CD14-positive monocyte (primary cell): ENCODE measurements at regions not wholly inside any gene's neighbourhood (a gene's known extent, or its start where the extent isn't known, plus 50 kb on each side); places are given as distances from the start of the nearest gene placed in this dataset.

Source experiments
- DNase-seq, 3 donors: peaks; one replicate each; pipeline ENCODE4 v3.0.0-alpha.2; 2011 to 2022
- H2AFZ ChIP-seq: 2 replicates; pipeline ENCODE4 v1.6.0; 2012; ENCODE audit warnings: mild to moderate bottlenecking, low read depth, low read length, inconsistent platforms; ENCODE audit not compliant: insufficient read depth, poor library complexity, severe bottlenecking
- H3K27ac ChIP-seq, 2 donors: 1 replicate in 1 of 2; 2 replicates in 1 of 2; pipeline ENCODE4 v1.5.1; 2012 to 2013; ENCODE audit warnings: low read length in 2 of 2, control low read depth in 1 of 2, inconsistent platforms in 1 of 2, low read depth in 1 of 2, mild to moderate bottlenecking in 1 of 2
- H3K27me3 ChIP-seq, 2 donors: one replicate each; pipeline versions ENCODE4 v1.6.0 to v1.6.1; 2011 to 2013; ENCODE audit warnings: low read length in 2 of 2; ENCODE audit not compliant: control insufficient read depth in 2 of 2, insufficient read depth in 2 of 2
- H3K36me3 ChIP-seq, 2 donors: replicated peaks in 1 of 2; 1 replicate in 1 of 2; 2 replicates in 1 of 2; pipeline versions ENCODE4 v1.5.1 to v1.6.1; 2012 to 2013; ENCODE audit warnings: low read length in 2 of 2, control low read depth in 1 of 2, inconsistent platforms in 1 of 2, mild to moderate bottlenecking in 1 of 2; ENCODE audit not compliant: insufficient read depth in 2 of 2, control insufficient read depth in 1 of 2
- H3K4me1 ChIP-seq, 2 donors: 1 replicate in 1 of 2; 2 replicates in 1 of 2; pipeline versions ENCODE4 v1.5.1 to v1.6.1; 2012 to 2013; ENCODE audit warnings: low read length in 2 of 2, control low read depth in 1 of 2, inconsistent platforms in 1 of 2, mild to moderate bottlenecking in 1 of 2, moderate library complexity in 1 of 2; ENCODE audit not compliant: insufficient read depth in 2 of 2, control insufficient read depth in 1 of 2
- H3K4me2 ChIP-seq: replicated peaks from 2 replicates; pipeline ENCODE3; 2012; ENCODE audit warnings: low read length, moderate library complexity, mild to moderate bottlenecking; ENCODE audit not compliant: poor library complexity, severe bottlenecking; ENCODE audit errors: extremely low read depth
- H3K4me3 ChIP-seq, 3 experiments: fragments of 200-600 bp in 1 of 3; sonication (generic) in 1 of 3; replicated peaks in 1 of 3; 1 replicate in 2 of 3; 2 replicates in 1 of 3; pipeline ENCODE4 v1.5.1; 2011 to 2013; ENCODE audit warnings: low read length in 3 of 3, mild to moderate bottlenecking in 3 of 3, control low read depth in 2 of 3, low read depth in 2 of 3, inconsistent platforms in 1 of 3, moderate library complexity in 1 of 3
- H3K79me2 ChIP-seq: 2 replicates; pipeline ENCODE4 v1.6.0; 2012; ENCODE audit warnings: mild to moderate bottlenecking, control low read depth, inconsistent platforms, low read length, moderate library complexity; ENCODE audit not compliant: insufficient read depth
- H3K9ac ChIP-seq: 2 replicates; pipeline ENCODE4 v1.6.0; 2017; ENCODE audit warnings: low read length, mild to moderate bottlenecking; ENCODE audit not compliant: insufficient read depth, poor library complexity, severe bottlenecking
- H3K9me3 ChIP-seq, 2 donors: replicated peaks in 1 of 2; 1 replicate in 1 of 2; 2 replicates in 1 of 2; pipeline versions ENCODE4 v1.5.1 to v1.6.1; 2012 to 2013; ENCODE audit warnings: low read length in 2 of 2, control low read depth in 1 of 2; ENCODE audit not compliant: control insufficient read depth in 1 of 2, insufficient read depth in 1 of 2
- H4K20me1 ChIP-seq: 2 replicates; pipeline ENCODE4 v1.6.0; 2012; ENCODE audit warnings: mild to moderate bottlenecking, low read length, control low read depth, moderate library complexity; ENCODE audit not compliant: insufficient read depth
- H3K27ac Mint-ChIP-seq, 7 donors: one replicate each; pipeline ENCODE4 v1.8.0; 2020; ENCODE audit warnings: mild to moderate bottlenecking in 7 of 7, mixed read lengths in 7 of 7, moderate library complexity in 6 of 7, inconsistent platforms in 2 of 7
- H3K27me3 Mint-ChIP-seq, 3 donors: one replicate each; pipeline ENCODE4 v1.8.0; 2021 to 2022; ENCODE audit warnings: low read depth in 3 of 3, mild to moderate bottlenecking in 3 of 3, mixed read lengths in 3 of 3, moderate library complexity in 3 of 3, inconsistent platforms in 1 of 3
- H3K36me3 Mint-ChIP-seq, 2 donors: one replicate each; pipeline ENCODE4 v1.8.0; 2020; ENCODE audit warnings: mixed read lengths in 2 of 2, inconsistent platforms in 1 of 2, mild to moderate bottlenecking in 1 of 2
- H3K4me1 Mint-ChIP-seq: one replicate; pipeline ENCODE4 v1.8.0; 2020; ENCODE audit warnings: mild to moderate bottlenecking, mixed read lengths
- H3K4me3 Mint-ChIP-seq, 2 donors: one replicate each; pipeline ENCODE4 v1.8.0; 2020; ENCODE audit warnings: mild to moderate bottlenecking in 2 of 2, mixed read lengths in 2 of 2, moderate library complexity in 1 of 2
- H3K9me3 Mint-ChIP-seq, 7 donors: one replicate each; pipeline ENCODE4 v1.8.0; 2020 to 2022; ENCODE audit warnings: mixed read lengths in 7 of 7, mild to moderate bottlenecking in 6 of 7, moderate library complexity in 6 of 7, inconsistent platforms in 2 of 7
- WGBS: methylation state at CpG from one replicate; pipeline ENCODE4 v1.1.5; 2013; ENCODE audit warnings: missing lambda C conversion rate; ENCODE audit not compliant: insufficient coverage; 5-methylcytosine and 5-hydroxymethylcytosine counted together
- intact Hi-C, 2 donors: fragments of 100-400 bp; cut with micrococcal nuclease; formaldehyde crosslinking; loops; one replicate each; pipeline versions ENCODE4 v1.15.0 to v1.15.1; 2023
- TF ChIP-seq, protein P1 (sequence below): fragments of 200-600 bp; IDR thresholded peaks from one replicate; pipeline ENCODE4 v1.8.0; 2022; ENCODE audit warnings: antibody characterized with exemption, mild to moderate bottlenecking

DNA sequence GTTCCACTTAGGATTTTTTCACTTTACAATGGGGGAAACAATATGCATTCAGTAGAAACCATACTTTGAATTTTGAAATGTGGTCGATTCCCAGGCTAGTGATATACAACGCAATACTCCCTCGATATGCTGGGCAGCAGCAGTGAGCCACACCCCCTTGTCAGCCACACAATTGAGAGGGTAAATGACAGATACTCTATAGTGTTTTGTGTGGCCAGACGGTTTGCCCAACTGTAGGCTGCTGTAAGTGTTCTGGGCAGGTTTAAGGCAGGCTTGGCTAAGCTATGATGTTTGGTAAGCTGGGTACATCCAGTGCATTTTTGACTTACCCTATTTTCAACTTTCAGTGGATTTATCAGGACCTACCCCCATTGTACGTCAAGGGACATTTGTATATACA, 169.6 kb upstream of the KIAA1217 start:
- Mint-ChIP-seq H3K27me3 (peaks cover 0 to 4% (median 2%) of the 10 kb centered on the region in 3 donors), H3K36me3 (no peaks in the 10 kb centered on the region), H3K9me3 (peaks cover 0 to 10% (median 4%) of the 10 kb centered on the region in 7 donors), H3K27ac (no peak overlapping the region), H3K4me1 (no peaks in the 10 kb centered on the region), H3K4me3 (no peak overlapping the region)
- Histone ChIP-seq H3K4me1 (no peaks in the 10 kb centered on the region), H3K4me3 (no peak overlapping the region), H3K27ac (no peak overlapping the region), H3K4me2 (no peak overlapping the region), H3K9ac (no peak overlapping the region), H4K20me1 (no peaks in the 10 kb centered on the region), H3K9me3 (peaks cover 0 to 10% of the 10 kb centered on the region in 2 donors), H3K79me2 (no peaks in the 10 kb centered on the region), H3K27me3 (no peaks in the 10 kb centered on the region), H2AFZ (no peak overlapping the region), H3K36me3 (no peaks in the 10 kb centered on the region)
- intact Hi-C loops, result no loop called here
- TF ChIP-seq, protein P1, sequence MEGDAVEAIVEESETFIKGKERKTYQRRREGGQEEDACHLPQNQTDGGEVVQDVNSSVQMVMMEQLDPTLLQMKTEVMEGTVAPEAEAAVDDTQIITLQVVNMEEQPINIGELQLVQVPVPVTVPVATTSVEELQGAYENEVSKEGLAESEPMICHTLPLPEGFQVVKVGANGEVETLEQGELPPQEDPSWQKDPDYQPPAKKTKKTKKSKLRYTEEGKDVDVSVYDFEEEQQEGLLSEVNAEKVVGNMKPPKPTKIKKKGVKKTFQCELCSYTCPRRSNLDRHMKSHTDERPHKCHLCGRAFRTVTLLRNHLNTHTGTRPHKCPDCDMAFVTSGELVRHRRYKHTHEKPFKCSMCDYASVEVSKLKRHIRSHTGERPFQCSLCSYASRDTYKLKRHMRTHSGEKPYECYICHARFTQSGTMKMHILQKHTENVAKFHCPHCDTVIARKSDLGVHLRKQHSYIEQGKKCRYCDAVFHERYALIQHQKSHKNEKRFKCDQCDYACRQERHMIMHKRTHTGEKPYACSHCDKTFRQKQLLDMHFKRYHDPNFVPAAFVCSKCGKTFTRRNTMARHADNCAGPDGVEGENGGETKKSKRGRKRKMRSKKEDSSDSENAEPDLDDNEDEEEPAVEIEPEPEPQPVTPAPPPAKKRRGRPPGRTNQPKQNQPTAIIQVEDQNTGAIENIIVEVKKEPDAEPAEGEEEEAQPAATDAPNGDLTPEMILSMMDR, result no peak
- no CpG with 5 or more reads among the region's 5 CpGs for WGBS
- DNase-seq, result no peak

DNA sequence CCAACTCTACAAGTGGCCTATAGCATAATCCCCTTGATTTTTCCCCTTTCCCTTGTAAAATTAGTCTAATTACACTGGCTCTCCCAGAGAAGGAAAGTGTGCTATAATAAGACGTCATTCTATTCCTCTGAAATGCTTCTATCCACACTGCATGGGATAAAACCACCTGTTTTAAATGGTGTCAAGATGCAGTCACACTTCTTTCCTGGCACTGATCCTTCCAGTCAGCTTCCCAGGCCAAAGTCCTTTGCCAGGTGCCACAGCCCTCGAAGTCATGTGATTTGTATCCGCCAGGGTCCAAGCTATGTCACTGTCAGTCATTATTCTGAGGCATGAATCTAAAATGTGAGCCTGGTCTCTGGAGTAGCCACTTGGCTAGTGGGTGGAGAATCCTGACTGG, 169.0 kb upstream of the KIAA1217 start:
- Histone ChIP-seq H3K9ac (no peak overlapping the region), H2AFZ (no peak overlapping the region), H3K36me3 (no peaks in the 10 kb centered on the region), H3K4me1 (no peaks in the 10 kb centered on the region), H3K4me2 (no peak overlapping the region), H3K27ac (no peak overlapping the region), H3K79me2 (no peaks in the 10 kb centered on the region), H3K4me3 (no peak overlapping the region), H3K27me3 (no peaks in the 10 kb centered on the region), H3K9me3 (peaks cover 0 to 6% of the 10 kb centered on the region in 2 donors), H4K20me1 (no peaks in the 10 kb centered on the region)
- TF ChIP-seq, protein P1, result no peak
- DNase-seq, result no peak
- peaks cover 0 to 4% (median 2%) of the 10 kb centered on the region in 3 donors for H3K27me3 Mint-ChIP-seq
- no peak overlapping the region for H3K27ac Mint-ChIP-seq
- H3K36me3 Mint-ChIP-seq, result no peaks in the 10 kb centered on the region
- no peak overlapping the region for H3K4me3 Mint-ChIP-seq
- peaks cover 0 to 10% (median 3%) of the 10 kb centered on the region in 7 donors for H3K9me3 Mint-ChIP-seq
- intact Hi-C loops, result no loop called here
- 60% methylated on average over 1 of the region's 3 CpGs for WGBS
- H3K4me1 Mint-ChIP-seq, result no peaks in the 10 kb centered on the region
